GM19240 (cell line): ENCODE measurements at regions not wholly inside any gene's neighbourhood (a gene's known extent, or its start where the extent isn't known, plus 50 kb on each side); places are given as distances from the start of the nearest gene placed in this dataset.

Experiments used
- DNase-seq: peaks from one replicate; pipeline ENCODE4 v3.0.0; 2011; ENCODE audit warnings: low spot score; ENCODE audit not compliant: insufficient read length

- DNase-seq, result no peak
These were observed 117.2 kb upstream of the KCNMB2 start for GRCh38 chr3:178419071-178419470.

- DNase-seq, result no peak
These were observed 116.2 kb upstream of the KCNMB2 start for GRCh38 chr3:178420033-178420432.

GRCh38 chr3:178421069-178421468 is 115.2 kb upstream of the KCNMB2 start:
- no peak for DNase-seq

GRCh38 chr3:178422406-178422805 is 113.8 kb upstream of the KCNMB2 start:
- no peak for DNase-seq

GRCh38 chr3:178428037-178428436 is 108.2 kb upstream of the KCNMB2 start:
- DNase-seq, result no peak

GRCh38 chr3:178434206-178434805 is 101.9 kb upstream of the KCNMB2 start:
- no peak for DNase-seq

- DNase-seq, result no peak
These were observed 100.7 kb upstream of the KCNMB2 start for GRCh38 chr3:178435575-178435974.

- no peak for DNase-seq
These were observed 99.5 kb upstream of the KCNMB2 start for GRCh38 chr3:178436773-178437172.

GRCh38 chr3:178437236-178437635 is 99.0 kb upstream of the KCNMB2 start:
- no peak for DNase-seq

GRCh38 chr3:178439504-178439903 is 96.7 kb upstream of the KCNMB2 start:
- DNase-seq, result no peak

GRCh38 chr3:178440043-178440442 is 96.2 kb upstream of the KCNMB2 start:
- DNase-seq, result no peak

GRCh38 chr3:178443634-178444033 is 92.6 kb upstream of the KCNMB2 start:
- DNase-seq, result no peak

- no peak for DNase-seq
These were observed 91.1 kb upstream of the KCNMB2 start for GRCh38 chr3:178445139-178445538.

- DNase-seq, result no peak
These were observed 90.2 kb upstream of the KCNMB2 start for GRCh38 chr3:178446059-178446458.

- no peak for DNase-seq
These were observed 85.8 kb upstream of the KCNMB2 start for GRCh38 chr3:178450476-178450875.

- DNase-seq, result no peak
These were observed 84.4 kb upstream of the KCNMB2 start for GRCh38 chr3:178451799-178452198.

- DNase-seq, result no peak
These were observed 81.5 kb upstream of the KCNMB2 start for GRCh38 chr3:178454726-178455125.

- DNase-seq, result no peak
These were observed 81.0 kb upstream of the KCNMB2 start for GRCh38 chr3:178455226-178455625.

GRCh38 chr3:178455946-178456345 is 80.3 kb upstream of the KCNMB2 start:
- no peak for DNase-seq

GRCh38 chr3:178456621-178457285 is 79.5 kb upstream of the KCNMB2 start:
- no peak for DNase-seq

GRCh38 chr3:178457511-178457910 is 78.7 kb upstream of the KCNMB2 start:
- no peak for DNase-seq

GRCh38 chr3:178458313-178459037 is 77.8 kb upstream of the KCNMB2 start:
- DNase-seq, result no peak

GRCh38 chr3:178459038-178459410 is 77.2 kb upstream of the KCNMB2 start:
- no peak for DNase-seq
